IMR-90 (cell line): ENCODE measurements at regions not wholly inside any gene's neighbourhood (a gene's known extent, or its start where the extent isn't known, plus 50 kb on each side); places are given as distances from the start of the nearest gene placed in this dataset.

Source experiments
- ATAC-seq: fragments of 200-7000 bp; cut with Tn5 transposase; 2 replicates; pipeline ENCODE4 v1.9.1; 2020; ENCODE audit warnings: low read depth, mild to moderate bottlenecking, moderate library complexity
- BruUV-seq: library from RNA; stranded (reverse); fragments of 400-500 nt; replicated peaks from 2 replicates; lab custom pipeline; 2021; lab: Mats Ljungman, UMichigan
- CTCF ChIA-PET: fragments of 300-600 bp; formaldehyde crosslinking; extraction: SDS; loops from one replicate; lab custom pipeline; 2021; ENCODE audit warnings: antibody characterized with exemption; lab: Yijun Ruan, JAX
- POLR2A ChIA-PET: fragments of 300-600 bp; sonication (Branson Sonifier 250); formaldehyde crosslinking; loops from one replicate; lab custom pipeline; 2022; ENCODE audit warnings: antibody characterized with exemption; ENCODE audit not compliant: unreplicated experiment; lab: Charles Lee
- DNase-seq: peaks from one replicate; pipeline ENCODE4 v3.0.0; 2013
- H2AFZ ChIP-seq: replicated peaks from 2 replicates; pipeline ENCODE3; 2013; ENCODE audit warnings: low read length, mild to moderate bottlenecking; ENCODE audit not compliant: poor library complexity
- H2AK5ac ChIP-seq: 2 replicates; pipeline ENCODE4 v1.6.1; 2013; ENCODE audit warnings: low read depth, low read length, inconsistent platforms
- H2AK9ac ChIP-seq: replicated peaks from 2 replicates; pipeline ENCODE3; 2013; ENCODE audit warnings: mild to moderate bottlenecking, low read depth, low read length, moderate library complexity; ENCODE audit not compliant: poor library complexity
- H2BK120ac ChIP-seq: 2 replicates; pipeline ENCODE4 v1.6.1; 2013; ENCODE audit warnings: low read depth, low read length, inconsistent platforms
- H2BK15ac ChIP-seq: 3 replicates; pipeline ENCODE4 v1.6.1; 2013; ENCODE audit warnings: low read depth, low read length, inconsistent platforms
- H2BK20ac ChIP-seq: 2 replicates; pipeline ENCODE4 v1.6.1; 2013; ENCODE audit warnings: low read depth, mild to moderate bottlenecking, inconsistent platforms, low read length, moderate library complexity
- H2BK5ac ChIP-seq: 2 replicates; pipeline ENCODE4 v1.6.1; 2013; ENCODE audit warnings: mild to moderate bottlenecking, low read depth, low read length, inconsistent platforms; ENCODE audit not compliant: poor library complexity, severe bottlenecking
- H3K14ac ChIP-seq: replicated peaks from 2 replicates; pipeline ENCODE4 v1.6.1; 2013; ENCODE audit warnings: low read depth, low read length, inconsistent platforms
- H3K18ac ChIP-seq: 2 replicates; pipeline ENCODE4 v1.6.1; 2013; ENCODE audit warnings: low read depth, low read length, control low read depth
- H3K23ac ChIP-seq: 2 replicates; pipeline ENCODE4 v1.6.1; 2013; ENCODE audit warnings: low read depth, low read length, inconsistent platforms
- H3K27ac ChIP-seq: 2 replicates; pipeline ENCODE4 v1.5.1; 2013; ENCODE audit warnings: mild to moderate bottlenecking, control low read depth, low read length; ENCODE audit not compliant: insufficient read depth
- H3K27me3 ChIP-seq: 2 replicates; pipeline ENCODE4 v1.6.1; 2013; ENCODE audit warnings: low read length; ENCODE audit not compliant: control insufficient read depth, insufficient read depth
- H3K36me3 ChIP-seq: 2 replicates; pipeline ENCODE4 v1.6.1; 2013; ENCODE audit warnings: low read length, mixed read lengths; ENCODE audit not compliant: control insufficient read depth, insufficient read depth
- H3K4ac ChIP-seq: 2 replicates; pipeline ENCODE4 v1.6.1; 2013; ENCODE audit warnings: low read depth, low read length, inconsistent platforms
- H3K4me1 ChIP-seq: 2 replicates; pipeline ENCODE4 v1.6.1; 2013; ENCODE audit warnings: low read length, mixed read lengths; ENCODE audit not compliant: control insufficient read depth, insufficient read depth
- H3K4me2 ChIP-seq: 2 replicates; pipeline ENCODE4 v1.6.1; 2013; ENCODE audit warnings: low read depth, mild to moderate bottlenecking, control low read depth, low read length, moderate library complexity
- H3K4me3 ChIP-seq: 2 replicates; pipeline ENCODE4 v1.5.1; 2013; ENCODE audit warnings: low read depth, mild to moderate bottlenecking, control low read depth, low read length, moderate library complexity; ENCODE audit not compliant: insufficient read depth
- H3K56ac ChIP-seq: 2 replicates; pipeline ENCODE4 v1.6.1; 2013; ENCODE audit warnings: low read length, inconsistent platforms; ENCODE audit not compliant: insufficient read depth; ENCODE audit errors: extremely low read depth
- H3K79me1 ChIP-seq, 2 experiments: 2 replicates each; pipeline ENCODE4 v1.6.1; 2013; ENCODE audit warnings: low read length in 2 of 2, inconsistent platforms in 1 of 2, low read depth in 1 of 2
- H3K9ac ChIP-seq: 2 replicates; pipeline ENCODE4 v1.6.1; 2013; ENCODE audit warnings: low read depth, low read length, control low read depth
- H3K9me1 ChIP-seq: 2 replicates; pipeline ENCODE4 v1.6.1; 2013; ENCODE audit warnings: low read length, inconsistent platforms; ENCODE audit not compliant: insufficient read depth
- H3K9me3 ChIP-seq: 2 replicates; pipeline ENCODE4 v1.6.1; 2013; ENCODE audit warnings: low read length; ENCODE audit not compliant: control insufficient read depth, insufficient read depth
- H4K20me1 ChIP-seq: 2 replicates; pipeline ENCODE4 v1.6.1; 2013; ENCODE audit warnings: low read length, inconsistent platforms; ENCODE audit not compliant: insufficient read depth
- H4K5ac ChIP-seq: 2 replicates; pipeline ENCODE4 v1.6.1; 2013; ENCODE audit warnings: mild to moderate bottlenecking, low read depth, low read length, control low read depth
- H4K8ac ChIP-seq, 2 experiments: 2 replicates each; pipeline ENCODE4 v1.6.1; 2013; ENCODE audit warnings: low read depth in 2 of 2, low read length in 2 of 2, control low read depth in 1 of 2, inconsistent platforms in 1 of 2
- H4K91ac ChIP-seq: 2 replicates; pipeline ENCODE4 v1.6.1; 2013; ENCODE audit warnings: low read depth, low read length, inconsistent platforms; ENCODE audit not compliant: insufficient read depth
- BHLHE40 ChIP-seq: fragments of 150-350 bp; IDR thresholded peaks from 2 replicates; pipeline ENCODE4 v1.6.1; 2016; ENCODE audit warnings: mild to moderate bottlenecking, low read depth, low read length
- FOS ChIP-seq: fragments of 150-350 bp; IDR thresholded peaks from 2 replicates; pipeline ENCODE4 v1.6.1; 2016; ENCODE audit warnings: low read depth, low read length
- MAFK ChIP-seq: IDR thresholded peaks from 2 replicates; pipeline ENCODE4 v1.6.1; 2012; ENCODE audit warnings: low read depth, low read length, improper control_type of control experiment
- MXI1 ChIP-seq: IDR thresholded peaks from 2 replicates; pipeline ENCODE4 v1.6.1; 2012; ENCODE audit warnings: low read depth, mild to moderate bottlenecking, low read length, moderate library complexity, borderline replicate concordance
- NFE2L2 ChIP-seq: fragments of 150-350 bp; IDR thresholded peaks from 2 replicates; pipeline ENCODE4 v1.6.1; 2016; ENCODE audit warnings: low read depth, mild to moderate bottlenecking, low read length
- POLR2A ChIP-seq: IDR thresholded peaks from 2 replicates; pipeline ENCODE4 v1.6.1; 2012; ENCODE audit warnings: mild to moderate bottlenecking, low read depth, low read length
- RCOR1 ChIP-seq: IDR thresholded peaks from 2 replicates; pipeline ENCODE4 v1.6.1; 2012; ENCODE audit warnings: mild to moderate bottlenecking, low read length, improper control_type of control experiment; ENCODE audit not compliant: insufficient replicate concordance
- RFX5 ChIP-seq: IDR thresholded peaks from 2 replicates; pipeline ENCODE4 v1.8.0; 2012; ENCODE audit warnings: low read depth, mild to moderate bottlenecking, low read length, moderate library complexity
- WGBS, 2 experiments: methylation state at CpG; one replicate each; pipeline versions ENCODE4 v1.1.5 to v1.1.7; 2013; ENCODE audit warnings: missing lambda C conversion rate in 2 of 2; ENCODE audit not compliant: insufficient read length in 1 of 2; ENCODE audit errors: extremely low coverage in 2 of 2; 5-methylcytosine and 5-hydroxymethylcytosine counted together
- dilution Hi-C: fragments of 300-500 bp; cut with HindIII; formaldehyde crosslinking; loops from one replicate; pipeline ENCODE4 v1.14.3; 2018; ENCODE audit warnings: low sequenced_read_pairs; ENCODE audit not compliant: unreplicated experiment
- in situ Hi-C: fragments of 300-500 bp; cut with MboI; formaldehyde crosslinking; loops from 3 replicates; pipeline ENCODE4 v1.14.3; 2019; ENCODE audit warnings: low sequenced_read_pairs, inconsistent platforms, mixed read lengths
- intact Hi-C: fragments of 100-400 bp; cut with micrococcal nuclease; formaldehyde crosslinking; loops from 2 replicates; pipeline ENCODE4 v1.10.0; 2022
- TF ChIP-seq, protein P1 (sequence below): fragments of 150-350 bp; IDR thresholded peaks from 2 replicates; pipeline ENCODE4 v1.6.1; 2017; ENCODE audit warnings: mild to moderate bottlenecking, antibody characterized with exemption, low read length, low read depth
- TF ChIP-seq, protein P2 (sequence below): fragments of 150-350 bp; IDR thresholded peaks from 2 replicates; pipeline ENCODE4 v1.6.1; 2016; ENCODE audit warnings: low read depth, mild to moderate bottlenecking, low read length, moderate library complexity, borderline replicate concordance

- Histone ChIP-seq H3K4me3 (no peak overlapping the region), H2BK20ac (no peak overlapping the region), H3K9me1 (no peaks in the 10 kb centered on the region), H3K23ac (no peak overlapping the region), H4K20me1 (no peaks in the 10 kb centered on the region), H3K4me1 (no peaks in the 10 kb centered on the region), H2AK5ac (no peak overlapping the region), H2BK15ac (no peak overlapping the region), H3K4me2 (no peak overlapping the region), H2BK120ac (no peak overlapping the region), H3K14ac (no peak overlapping the region), H3K56ac (no peak overlapping the region), H2BK5ac (no peak overlapping the region), H3K9me3 (peaks cover 8% of the 10 kb centered on the region), H3K79me1 (no peaks in the 10 kb centered on the region), H4K8ac (no peak overlapping the region), H4K91ac (no peak overlapping the region), H4K5ac (no peak overlapping the region), H2AK9ac (no peak overlapping the region), H3K27me3 (no peaks in the 10 kb centered on the region), H3K18ac (no peak overlapping the region), H3K36me3 (no peaks in the 10 kb centered on the region), H3K27ac (no peak overlapping the region), H3K4ac (no peak overlapping the region), H3K9ac (no peak overlapping the region), H2AFZ (no peak overlapping the region)
- DNase-seq = no peak
- ATAC-seq = no peak
- no CpG with 5 or more reads among the region's 2 CpGs for WGBS, 2 experiments
- BruUV-seq = no TSS peak
- ChIA-PET CTCF (no interaction called here), POLR2A (no interaction called here)
- in situ Hi-C loops = no loop called here
- dilution Hi-C loops = no loop called here
- TF ChIP-seq RFX5 (no peak), MXI1 (no peak), NFE2L2 (no peak), POLR2A (no peak), BHLHE40 (no peak), FOS (no peak), RCOR1 (no peak), MAFK (no peak)
- TF ChIP-seq, protein P1, sequence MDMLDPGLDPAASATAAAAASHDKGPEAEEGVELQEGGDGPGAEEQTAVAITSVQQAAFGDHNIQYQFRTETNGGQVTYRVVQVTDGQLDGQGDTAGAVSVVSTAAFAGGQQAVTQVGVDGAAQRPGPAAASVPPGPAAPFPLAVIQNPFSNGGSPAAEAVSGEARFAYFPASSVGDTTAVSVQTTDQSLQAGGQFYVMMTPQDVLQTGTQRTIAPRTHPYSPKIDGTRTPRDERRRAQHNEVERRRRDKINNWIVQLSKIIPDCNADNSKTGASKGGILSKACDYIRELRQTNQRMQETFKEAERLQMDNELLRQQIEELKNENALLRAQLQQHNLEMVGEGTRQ = no peak
- TF ChIP-seq, protein P2, sequence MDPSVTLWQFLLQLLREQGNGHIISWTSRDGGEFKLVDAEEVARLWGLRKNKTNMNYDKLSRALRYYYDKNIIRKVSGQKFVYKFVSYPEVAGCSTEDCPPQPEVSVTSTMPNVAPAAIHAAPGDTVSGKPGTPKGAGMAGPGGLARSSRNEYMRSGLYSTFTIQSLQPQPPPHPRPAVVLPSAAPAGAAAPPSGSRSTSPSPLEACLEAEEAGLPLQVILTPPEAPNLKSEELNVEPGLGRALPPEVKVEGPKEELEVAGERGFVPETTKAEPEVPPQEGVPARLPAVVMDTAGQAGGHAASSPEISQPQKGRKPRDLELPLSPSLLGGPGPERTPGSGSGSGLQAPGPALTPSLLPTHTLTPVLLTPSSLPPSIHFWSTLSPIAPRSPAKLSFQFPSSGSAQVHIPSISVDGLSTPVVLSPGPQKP = no peak
- intact Hi-C loops = no loop called here
Observed at GRCh38 chr2:139946690-139947089, 1166.5 kb upstream of the NXPH2 start.
